Stimulated activated CD4-positive, alpha-beta T cell treated with anti-CD3 and anti-CD28 coated beads, TNF-alpha, amount 100 ng/mL, for 48 hours (primary cell): ENCODE measurements at regions not wholly inside any gene's neighbourhood (a gene's known extent, or its start where the extent isn't known, plus 50 kb on each side); places are given as distances from the start of the nearest gene placed in this dataset.
A peak's percentile ranks its signal among the peaks of the same experiment; 100 is the strongest.
"Not testable (repeated sequence)": the region's sequence is repeated elsewhere in the genome, so short reads cannot be mapped to it uniquely, and the experiment has no call there.

Experiments used
- DNase-seq, 3 donors: peaks; one replicate each; pipeline ENCODE4 v3.0.0-alpha.2; 2020; ENCODE audit warnings: low read depth in 3 of 3

- DNase-seq: no peak
These were observed 72.1 kb downstream of the AKR1C4 start for GRCh38 chr10:5268743-5269142.

DNA sequence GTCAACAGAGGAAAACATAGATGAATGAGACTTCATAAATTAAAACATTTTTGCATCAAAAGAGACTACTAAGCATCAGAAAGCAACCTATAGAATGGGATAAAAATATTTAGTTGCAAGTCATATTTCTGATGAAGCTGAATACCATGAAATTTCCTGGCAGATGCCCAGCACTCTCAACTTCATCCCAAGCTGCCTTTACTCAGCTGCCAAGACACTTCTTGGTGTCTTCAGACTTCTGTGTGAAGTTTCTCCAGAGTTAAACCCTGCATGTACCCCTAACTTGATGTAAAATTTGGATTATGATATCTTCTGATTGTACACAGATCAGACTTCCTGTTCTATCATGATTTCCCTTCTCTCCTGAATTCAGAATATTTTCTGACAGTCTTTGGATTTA lies 73.2 kb downstream of the AKR1C4 start:
- DNase-seq: no peak

DNA sequence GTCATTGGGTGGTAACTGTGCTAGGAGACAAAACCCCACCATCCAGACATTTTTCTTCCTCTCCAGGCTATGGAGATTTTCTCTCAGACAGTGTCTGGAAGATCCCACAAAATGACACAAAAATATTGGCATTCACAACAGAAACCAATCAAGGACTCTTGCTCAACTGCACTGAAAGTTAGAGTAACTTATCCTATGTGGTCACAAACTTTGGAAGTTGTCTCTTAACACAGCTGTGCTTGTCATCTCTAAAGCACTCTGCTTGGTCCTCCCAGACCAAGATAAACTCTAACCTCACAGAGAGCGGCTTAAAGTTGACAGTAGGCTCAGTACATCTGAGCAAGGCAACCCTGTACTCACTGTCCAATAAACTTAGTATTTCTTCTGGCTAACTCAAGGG lies 74.9 kb downstream of the AKR1C4 start:
- no peak for DNase-seq

GRCh38 chr10:5272065-5272803 lies 75.6 kb downstream of the AKR1C4 start:
- DNase-seq: no peak

DNA sequence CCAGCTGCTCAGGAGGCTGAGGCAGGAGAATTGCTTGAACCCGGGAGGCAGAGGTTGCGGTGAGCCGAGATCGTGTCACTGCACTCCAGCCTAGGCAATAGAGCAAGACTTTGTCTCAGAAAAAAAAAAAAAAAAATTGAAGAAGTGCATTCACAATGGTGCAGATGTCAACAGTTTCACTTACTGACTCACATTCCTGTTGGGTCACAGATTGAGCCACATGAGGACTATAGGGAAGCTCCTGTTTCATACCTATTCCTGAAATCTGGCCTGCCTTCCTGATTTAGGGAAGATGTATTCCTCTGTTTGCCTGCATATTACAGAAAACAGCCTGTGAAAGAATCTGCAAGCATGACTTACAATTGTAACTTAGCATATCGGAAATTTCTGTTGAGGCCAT lies 78.2 kb downstream of the AKR1C4 start:
- DNase-seq: no peak

GRCh38 chr10:5281356-5281755 lies 83.4 kb upstream of the UCN3 start:
- no peak for DNase-seq

DNA sequence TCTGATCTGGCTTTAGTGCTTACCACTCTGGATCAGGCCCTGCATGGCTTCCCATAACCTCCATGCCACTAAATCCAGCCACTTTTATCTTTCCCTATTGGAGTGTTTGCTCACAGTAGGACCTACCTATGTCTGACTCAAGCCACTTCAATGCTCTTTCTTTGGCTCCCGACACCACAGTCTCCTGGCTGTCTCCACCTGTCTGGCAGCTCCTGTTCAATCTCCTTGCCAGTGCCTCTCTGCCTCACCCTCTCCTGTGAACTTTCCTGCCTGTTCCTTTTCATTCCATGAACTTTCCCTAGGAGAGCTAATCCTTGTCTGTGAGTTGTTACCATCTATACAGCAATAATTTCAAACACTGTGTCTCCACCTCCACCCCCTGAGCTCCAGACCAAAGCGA lies 82.6 kb upstream of the UCN3 start:
- no peak for DNase-seq

DNA sequence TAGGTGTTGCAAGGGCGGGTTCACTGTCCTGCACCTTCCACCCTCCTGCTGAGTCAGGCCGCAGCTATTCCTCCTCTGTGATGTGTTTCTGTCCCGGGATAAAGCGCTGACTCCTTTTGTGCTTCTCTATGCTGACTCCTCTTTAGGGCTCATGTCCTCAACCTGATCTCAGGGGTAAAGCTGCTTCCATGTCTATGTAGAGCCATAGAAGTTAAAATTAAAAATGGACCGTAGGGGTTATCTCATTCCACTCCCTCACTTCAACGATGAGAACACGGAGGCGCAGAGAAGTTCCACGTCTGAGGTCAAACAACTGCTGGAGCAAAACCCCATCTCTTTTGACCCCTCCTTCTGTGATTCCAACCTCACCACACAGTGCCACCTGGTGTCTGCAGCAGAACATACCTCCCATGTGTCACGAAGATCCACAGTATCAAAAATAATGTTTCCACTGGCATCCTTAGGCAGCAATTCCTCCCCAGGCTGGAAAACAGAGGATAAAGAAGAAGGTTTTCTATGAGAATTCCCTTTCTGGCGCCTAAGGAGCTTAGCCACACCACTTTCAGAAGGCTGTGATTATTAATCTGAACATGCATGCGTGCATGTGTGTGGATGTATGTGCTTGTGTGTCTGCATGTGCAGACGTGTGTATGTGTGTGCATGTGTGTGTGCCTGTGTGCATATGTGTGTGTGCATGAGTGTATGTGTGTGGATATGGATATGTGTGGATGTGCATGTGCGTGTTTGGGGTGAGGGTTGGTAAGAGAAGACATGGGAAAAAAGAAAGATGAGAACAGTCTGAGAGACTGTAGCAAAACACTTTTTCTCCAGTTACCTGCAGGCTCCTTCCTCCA lies 81.2 kb upstream of the UCN3 start:
- DNase-seq: peak; percentile 18 to 52 (median 47)

GRCh38 chr10:5284311-5285057 lies 80.3 kb upstream of the UCN3 start:
- DNase-seq: peak in 1 of 3 donors; percentile 11

DNA sequence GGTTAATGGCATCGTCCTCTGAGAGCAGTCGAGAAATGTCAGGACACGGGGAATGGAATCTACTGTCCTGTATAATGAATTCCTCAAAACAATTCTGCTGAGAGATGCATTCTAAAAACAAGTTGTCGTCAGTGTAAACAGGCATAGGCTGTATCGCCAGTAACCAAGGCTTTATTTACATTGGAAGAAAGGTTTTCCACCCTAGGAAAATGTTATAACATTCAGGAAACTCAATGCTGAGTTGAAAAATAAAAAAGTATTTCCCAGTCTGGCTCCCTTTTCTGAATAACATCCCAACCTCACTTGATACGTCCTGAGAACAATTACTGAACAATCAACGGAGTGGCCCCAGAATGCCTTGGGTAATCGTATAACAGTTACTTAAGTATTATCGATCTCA lies 79.6 kb upstream of the UCN3 start:
- DNase-seq: no peak

GRCh38 chr10:5288359-5288758 lies 76.4 kb upstream of the UCN3 start:
- DNase-seq: no peak

- not testable (repeated sequence) for DNase-seq
These were observed 75.5 kb upstream of the UCN3 start for GRCh38 chr10:5289228-5289627.

GRCh38 chr10:5291501-5292195 lies 73.1 kb upstream of the UCN3 start:
- peak in 1 of 3 donors; percentile 32 for DNase-seq

DNA sequence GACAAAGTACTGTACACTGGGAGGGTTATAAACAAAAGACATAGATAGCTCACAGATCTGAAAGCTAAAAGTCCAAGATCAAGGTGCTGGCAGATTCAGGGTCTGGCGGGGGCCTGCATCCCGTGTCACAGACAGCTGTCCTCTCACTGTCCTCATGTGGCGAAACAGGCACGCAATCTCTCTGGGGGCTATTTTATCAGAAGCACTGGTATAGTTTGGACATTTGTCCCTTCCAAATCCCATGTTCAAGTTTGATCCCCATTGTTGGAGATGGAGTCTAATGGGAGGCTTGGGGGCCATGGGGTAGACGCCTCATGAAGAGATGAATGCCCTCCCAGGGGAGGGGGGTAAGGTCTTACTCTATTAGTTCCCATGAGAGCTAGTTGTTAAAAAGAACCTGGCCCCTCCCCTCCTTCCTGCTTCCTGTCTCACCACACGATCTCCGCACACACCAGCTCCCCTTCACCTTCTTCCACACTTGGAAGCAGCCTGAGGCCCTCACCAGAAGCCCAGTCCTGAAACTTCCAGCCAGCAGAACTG lies 72.5 kb upstream of the UCN3 start:
- no peak for DNase-seq

DNA sequence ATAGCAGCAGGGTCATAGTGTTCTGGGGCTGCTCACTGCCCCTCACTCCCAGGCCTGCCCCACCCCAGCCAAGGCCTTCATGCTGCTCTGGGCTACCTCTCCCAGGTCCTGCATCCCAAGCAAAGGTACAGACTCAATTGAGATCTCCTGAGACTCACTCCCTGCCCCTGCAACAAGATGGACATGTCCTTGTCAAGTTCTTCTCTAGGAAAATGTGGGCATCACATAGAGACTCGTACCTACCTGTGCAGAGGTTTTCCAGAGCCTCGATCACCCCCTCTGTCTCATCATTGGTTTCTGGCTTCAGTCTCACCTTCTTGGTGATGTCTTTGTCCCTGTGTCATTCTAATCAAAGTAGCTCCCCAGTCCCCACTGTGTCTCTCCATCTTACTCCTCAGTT lies 71.8 kb upstream of the UCN3 start:
- DNase-seq: not testable (repeated sequence)

- peak in 2 of 3 donors; percentile 75 to 86 for DNase-seq
These were observed 70.8 kb upstream of the UCN3 start for GRCh38 chr10:5293691-5294550.

- DNase-seq: peak in 1 of 3 donors; percentile 9
These were observed 67.3 kb upstream of the UCN3 start for GRCh38 chr10:5297466-5297865.

DNA sequence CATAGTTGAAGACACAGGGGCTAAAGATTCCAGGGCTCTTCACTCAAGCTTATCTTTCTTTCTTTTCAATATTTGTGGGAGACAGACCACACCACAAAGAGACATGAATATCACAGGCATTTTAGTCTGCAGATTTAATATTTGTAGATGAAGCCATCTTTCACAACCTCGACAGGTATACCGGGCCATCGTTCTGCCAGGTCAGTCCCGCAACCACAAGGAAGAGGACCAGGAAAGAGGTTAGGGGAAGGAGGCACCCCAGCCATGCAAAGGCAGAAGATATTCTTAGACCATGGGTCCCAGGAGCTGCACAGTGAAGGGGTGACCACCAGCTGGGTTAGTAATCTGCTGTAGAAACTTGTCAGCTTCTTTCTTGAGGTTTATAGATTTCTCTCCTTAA lies 66.8 kb upstream of the UCN3 start:
- DNase-seq: no peak

GRCh38 chr10:5299950-5300349 lies 64.8 kb upstream of the UCN3 start:
- DNase-seq: no peak

- DNase-seq: no peak
These were observed 61.3 kb upstream of the UCN3 start for GRCh38 chr10:5303504-5303903.

GRCh38 chr10:5305374-5305773 lies 59.4 kb upstream of the UCN3 start:
- DNase-seq: no peak
